ENCODE measurements at regions not wholly inside any gene's neighbourhood (a gene's known extent, or its start where the extent isn't known, plus 50 kb on each side); places are given as distances from the start of the nearest gene placed in this dataset.

DNA sequence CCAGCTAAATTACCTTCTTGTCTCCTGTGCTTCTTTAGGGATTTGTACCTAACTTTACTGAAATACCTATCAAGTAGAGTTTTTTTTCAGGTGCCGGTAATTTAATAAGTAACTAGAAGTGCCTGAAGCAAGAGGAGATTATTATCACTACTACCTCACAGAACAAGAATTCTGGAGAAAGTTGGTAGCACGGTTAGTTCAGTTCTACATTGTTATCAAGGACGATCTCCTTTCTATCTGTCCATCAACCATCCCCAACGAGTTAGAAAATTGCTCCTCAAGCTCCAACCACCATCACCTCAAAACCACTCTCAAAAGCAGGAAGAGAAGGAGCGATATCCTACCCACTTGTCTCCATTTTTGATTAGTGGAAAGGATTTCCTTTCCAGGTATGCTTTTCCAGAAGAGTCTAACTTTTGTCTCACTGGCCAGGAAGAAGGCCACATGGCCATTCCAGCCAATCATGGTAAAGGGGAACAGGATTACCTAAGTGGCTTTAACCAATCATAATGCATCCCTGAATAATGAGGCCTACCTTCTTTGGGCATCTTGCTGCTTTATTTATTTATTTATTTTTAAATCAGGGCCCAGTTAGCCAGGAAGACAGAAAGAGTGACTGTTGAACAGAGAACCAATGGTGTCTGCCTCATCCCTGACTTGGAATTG, 265.2 kb downstream of the SNX13 start:
- no peak overlapping the region for H3K4me3 Mint-ChIP-seq
- no peaks in the 10 kb centered on the region for H3K36me3 Mint-ChIP-seq (ENCODE audit: low read depth)
- intact Hi-C loops (cut with micrococcal nuclease), result no loop called here
- no peaks in the 10 kb centered on the region for H3K9me3 Mint-ChIP-seq
- no peak overlapping the region for H3K27ac Mint-ChIP-seq
- no peaks in the 10 kb centered on the region for H3K4me1 Mint-ChIP-seq (ENCODE audit: low read depth)
- no peak for DNase-seq (ENCODE audit: low spot score)
- peaks cover 5% of the 10 kb centered on the region for H3K27me3 Mint-ChIP-seq (ENCODE audit: insufficient read depth)

DNA sequence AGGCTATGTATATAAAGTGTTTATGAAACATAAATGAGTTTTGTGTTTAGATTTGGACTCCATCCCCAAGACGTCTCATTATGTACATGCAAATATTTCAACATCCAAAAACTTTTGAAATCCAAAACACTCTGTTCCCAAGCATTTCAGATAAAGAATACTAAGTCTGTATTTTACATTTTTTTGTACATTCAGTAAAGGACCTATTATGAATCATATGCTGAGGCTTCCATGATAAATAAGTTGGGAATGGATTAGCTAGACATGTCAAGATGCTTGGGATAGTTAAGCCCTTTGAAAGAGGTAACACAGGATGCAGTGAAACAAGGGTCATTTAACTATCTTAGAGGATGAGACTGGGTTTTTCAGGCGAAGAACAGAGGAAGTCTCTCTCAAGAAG, 262.9 kb downstream of the SNX13 start:
- intact Hi-C loops (cut with micrococcal nuclease), result no loop called here
- Mint-ChIP-seq H3K9me3 (no peaks in the 10 kb centered on the region), H3K27ac (no peak overlapping the region), H3K4me3 (no peak overlapping the region), H3K36me3 (ENCODE audit: low read depth) (no peaks in the 10 kb centered on the region), H3K4me1 (ENCODE audit: low read depth) (no peaks in the 10 kb centered on the region), H3K27me3 (ENCODE audit: insufficient read depth) (peaks cover 5% of the 10 kb centered on the region)
- no peak for DNase-seq (ENCODE audit: low spot score)

DNA sequence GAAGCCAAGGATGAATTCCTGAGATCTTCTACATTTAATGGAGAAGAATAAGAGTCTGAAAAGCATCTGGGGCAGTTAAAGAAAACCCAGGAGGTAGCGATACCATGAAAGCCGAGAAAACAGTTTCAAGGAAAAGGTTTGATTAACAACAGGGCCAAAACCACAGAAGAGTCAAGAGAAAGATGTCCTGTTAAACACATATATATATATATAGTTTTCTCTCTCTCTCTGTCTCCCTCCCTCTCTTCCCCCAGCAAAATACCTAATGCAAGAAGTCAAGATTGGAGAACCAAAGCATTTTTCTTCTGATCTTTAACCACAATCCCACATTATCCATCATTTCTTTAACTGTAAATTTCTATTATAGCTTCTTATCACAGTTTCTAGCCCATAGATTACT, 261.4 kb downstream of the SNX13 start:
- no peak for DNase-seq (ENCODE audit: low spot score)
- Mint-ChIP-seq H3K27me3 (ENCODE audit: insufficient read depth) (peaks cover 5% of the 10 kb centered on the region), H3K4me1 (ENCODE audit: low read depth) (no peaks in the 10 kb centered on the region), H3K9me3 (no peaks in the 10 kb centered on the region), H3K36me3 (ENCODE audit: low read depth) (no peaks in the 10 kb centered on the region), H3K27ac (no peak overlapping the region), H3K4me3 (no peak overlapping the region)
- intact Hi-C loops (cut with micrococcal nuclease), result no loop called here

DNA sequence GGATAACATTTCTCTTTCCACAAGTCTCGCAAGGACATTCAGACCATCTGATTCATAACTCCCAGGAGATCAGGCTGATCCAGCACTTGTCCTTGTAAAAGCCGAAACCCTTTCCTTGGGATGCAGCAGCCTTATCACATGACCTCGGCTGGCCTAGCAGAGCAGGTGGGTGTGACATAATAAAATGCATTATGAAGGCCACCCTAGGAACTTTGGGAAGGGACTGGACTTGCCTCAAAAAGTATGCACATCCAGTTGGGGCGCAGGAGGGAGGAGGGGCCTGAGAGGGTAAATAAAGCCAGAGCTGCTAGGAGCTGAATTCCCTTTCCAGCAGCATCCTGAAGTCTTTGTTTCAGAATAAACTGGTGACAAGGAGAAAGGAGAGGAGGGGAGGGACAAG, 260.8 kb downstream of the SNX13 start:
- H3K36me3 Mint-ChIP-seq (ENCODE audit: low read depth), result no peaks in the 10 kb centered on the region
- H3K4me1 Mint-ChIP-seq (ENCODE audit: low read depth), result no peaks in the 10 kb centered on the region
- H3K9me3 Mint-ChIP-seq, result no peaks in the 10 kb centered on the region
- no peak overlapping the region for H3K27ac Mint-ChIP-seq
- H3K4me3 Mint-ChIP-seq, result no peak overlapping the region
- intact Hi-C loops (cut with micrococcal nuclease), result no loop called here
- peaks cover 5% of the 10 kb centered on the region for H3K27me3 Mint-ChIP-seq (ENCODE audit: insufficient read depth)
- no peak for DNase-seq (ENCODE audit: low spot score)

DNA sequence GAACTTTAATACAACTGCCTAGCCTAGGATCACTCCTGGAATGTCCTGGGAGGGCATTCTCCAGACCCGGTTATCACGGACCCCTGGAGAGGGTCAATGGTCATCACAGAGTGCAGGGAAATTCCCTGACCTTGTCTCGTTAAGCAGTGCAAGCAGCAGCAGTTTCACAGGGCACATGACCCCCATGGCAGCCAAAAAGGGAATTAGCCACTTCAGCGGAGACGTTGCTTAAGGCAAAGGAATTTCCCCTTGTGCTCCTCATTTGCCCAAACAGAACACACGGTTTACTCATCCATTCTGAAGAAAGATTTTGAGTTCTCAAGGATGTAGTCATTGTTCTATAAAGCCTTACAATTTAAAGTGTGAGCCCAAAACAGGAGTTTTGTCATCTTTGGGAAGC, 260.3 kb downstream of the SNX13 start:
- Mint-ChIP-seq H3K36me3 (ENCODE audit: low read depth) (no peaks in the 10 kb centered on the region), H3K9me3 (no peaks in the 10 kb centered on the region), H3K4me1 (ENCODE audit: low read depth) (no peaks in the 10 kb centered on the region), H3K4me3 (no peak overlapping the region), H3K27ac (no peak overlapping the region), H3K27me3 (ENCODE audit: insufficient read depth) (peaks cover 3% of the 10 kb centered on the region)
- DNase-seq (ENCODE audit: low spot score), result no peak
- intact Hi-C loops (cut with micrococcal nuclease), result loop anchor here (2.0 kb wide), 2 partner anchors 987 to 1373 kb away; no protein-coding TSS in a partner anchor

DNA sequence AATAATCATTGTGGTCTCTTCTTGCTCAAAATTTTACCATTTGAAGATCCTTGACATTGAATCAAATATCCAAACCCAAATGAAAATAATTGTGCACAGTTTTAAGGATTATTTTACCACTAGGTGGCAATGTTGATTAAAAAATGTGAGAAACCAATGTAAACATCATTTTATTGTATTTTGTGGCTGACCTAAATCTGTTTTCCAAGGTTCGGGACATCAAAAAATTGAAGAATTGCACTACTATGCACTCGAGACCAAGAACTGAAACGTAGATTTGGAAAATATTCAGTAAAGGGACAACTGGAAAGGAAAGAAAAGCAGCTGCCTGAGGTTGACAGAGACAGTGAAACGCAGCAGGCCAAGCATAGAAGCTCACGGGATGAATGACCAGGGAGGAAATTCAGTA, 259.3 kb downstream of the SNX13 start:
- H3K27ac Mint-ChIP-seq, result no peak overlapping the region
- H3K27me3 Mint-ChIP-seq (ENCODE audit: insufficient read depth), result peaks cover 3% of the 10 kb centered on the region
- no peaks in the 10 kb centered on the region for H3K9me3 Mint-ChIP-seq
- no peaks in the 10 kb centered on the region for H3K36me3 Mint-ChIP-seq (ENCODE audit: low read depth)
- DNase-seq (ENCODE audit: low spot score), result no peak
- H3K4me3 Mint-ChIP-seq, result no peak overlapping the region
- intact Hi-C loops (cut with micrococcal nuclease), result loop anchor here (1.0 to 2.0 kb wide), 6 partner anchors 90 to 1372 kb away; no protein-coding TSS in a partner anchor
- no peaks in the 10 kb centered on the region for H3K4me1 Mint-ChIP-seq (ENCODE audit: low read depth)

DNA sequence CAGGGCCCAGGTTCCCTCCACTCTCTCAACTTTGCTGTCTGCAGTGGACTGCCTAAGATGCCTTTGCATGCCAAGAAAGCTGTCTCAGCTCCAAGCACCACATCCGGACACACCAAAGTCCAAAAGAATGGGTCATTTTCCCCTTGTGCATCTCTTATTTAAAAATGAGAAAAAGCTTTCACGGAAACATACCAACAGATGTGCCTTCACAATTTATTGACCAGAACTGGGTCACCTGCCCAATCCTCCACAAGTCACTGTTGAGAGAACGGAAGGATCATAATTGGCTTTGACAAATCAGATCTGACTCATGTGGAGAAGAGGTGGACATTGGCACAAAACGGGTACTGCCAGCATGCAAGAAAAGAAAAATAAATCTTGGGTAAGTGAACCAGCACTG, 258.3 kb downstream of the SNX13 start:
- Mint-ChIP-seq H3K27me3 (ENCODE audit: insufficient read depth) (peaks cover 3% of the 10 kb centered on the region), H3K9me3 (no peaks in the 10 kb centered on the region), H3K4me1 (ENCODE audit: low read depth) (no peaks in the 10 kb centered on the region), H3K36me3 (ENCODE audit: low read depth) (no peaks in the 10 kb centered on the region), H3K27ac (no peak overlapping the region), H3K4me3 (no peak overlapping the region)
- intact Hi-C loops (cut with micrococcal nuclease), result loop anchor here (1.0 to 2.0 kb wide), 6 partner anchors 89 to 1371 kb away; no protein-coding TSS in a partner anchor
- DNase-seq (ENCODE audit: low spot score), result no peak

DNA sequence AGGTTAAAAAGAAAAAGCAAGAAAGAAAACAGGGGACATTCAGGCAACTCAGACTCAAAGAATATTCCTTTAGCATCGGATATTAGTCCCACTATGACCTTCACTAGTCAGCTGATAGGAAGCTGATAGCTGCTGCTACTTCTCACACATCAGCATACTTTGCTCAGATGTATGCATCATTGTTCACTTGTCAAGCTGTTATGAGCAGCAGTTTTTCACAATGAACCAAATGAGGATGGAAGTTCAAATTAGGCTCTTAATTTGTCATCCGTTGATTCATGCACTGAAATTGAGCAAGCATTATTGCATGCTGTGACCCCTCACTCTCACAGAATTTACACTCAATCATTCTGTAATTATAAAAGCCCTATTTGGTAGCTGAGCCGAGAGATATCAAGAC, 257.7 kb downstream of the SNX13 start:
- no peak for DNase-seq (ENCODE audit: low spot score)
- intact Hi-C loops (cut with micrococcal nuclease), result no loop called here
- Mint-ChIP-seq H3K27me3 (ENCODE audit: insufficient read depth) (peaks cover 3% of the 10 kb centered on the region), H3K4me1 (ENCODE audit: low read depth) (no peaks in the 10 kb centered on the region), H3K36me3 (ENCODE audit: low read depth) (no peaks in the 10 kb centered on the region), H3K27ac (no peak overlapping the region), H3K9me3 (no peaks in the 10 kb centered on the region), H3K4me3 (no peak overlapping the region)

DNA sequence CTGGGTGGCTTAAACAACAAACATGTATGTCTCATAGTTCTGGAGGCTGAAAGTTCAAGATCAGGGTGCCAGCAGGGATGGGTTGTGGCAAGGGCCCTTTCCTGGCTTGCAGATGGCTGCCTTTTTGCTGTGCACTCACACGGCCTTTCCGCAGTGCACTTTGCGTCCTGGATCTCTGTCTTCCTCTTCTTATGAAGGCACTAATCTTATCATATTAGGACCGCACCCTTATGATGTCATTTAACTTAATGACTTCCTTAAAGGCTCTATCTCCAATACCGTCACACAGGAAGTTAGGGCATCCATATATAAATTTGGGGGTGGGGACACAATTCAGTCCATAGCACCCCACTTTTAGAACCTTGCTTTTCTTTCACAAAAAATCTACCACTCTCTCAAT, 255.2 kb downstream of the SNX13 start:
- Mint-ChIP-seq H3K27me3 (ENCODE audit: insufficient read depth) (peaks cover 2% of the 10 kb centered on the region), H3K36me3 (ENCODE audit: low read depth) (no peaks in the 10 kb centered on the region), H3K9me3 (no peaks in the 10 kb centered on the region), H3K4me1 (ENCODE audit: low read depth) (no peaks in the 10 kb centered on the region), H3K27ac (no peak overlapping the region), H3K4me3 (no peak overlapping the region)
- DNase-seq (ENCODE audit: low spot score), result no peak
- intact Hi-C loops (cut with micrococcal nuclease), result no loop called here

DNA sequence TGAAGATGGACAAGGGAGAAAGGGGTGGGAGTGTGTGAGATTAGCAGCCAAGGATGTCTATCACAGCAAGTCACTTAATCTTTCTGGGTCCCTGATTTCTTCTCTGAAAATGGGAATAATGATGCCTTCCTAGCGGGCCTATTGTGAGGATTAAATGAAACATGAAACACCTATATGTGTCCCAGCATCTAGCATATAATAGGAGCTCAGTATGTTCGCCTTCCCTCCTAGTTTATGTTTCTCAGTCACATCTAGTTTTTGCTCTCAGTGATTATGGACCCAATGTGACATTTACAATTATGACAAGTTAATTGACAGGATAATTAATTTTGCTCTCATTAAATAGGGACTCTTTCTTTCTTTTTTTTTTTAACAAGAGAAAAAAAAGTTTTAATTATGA, 252.9 kb downstream of the SNX13 start:
- Mint-ChIP-seq H3K4me3 (no peak overlapping the region), H3K36me3 (ENCODE audit: low read depth) (no peaks in the 10 kb centered on the region), H3K4me1 (ENCODE audit: low read depth) (no peaks in the 10 kb centered on the region), H3K9me3 (no peaks in the 10 kb centered on the region), H3K27me3 (ENCODE audit: insufficient read depth) (peaks cover 2% of the 10 kb centered on the region), H3K27ac (no peak overlapping the region)
- no peak for DNase-seq (ENCODE audit: low spot score)
- intact Hi-C loops (cut with micrococcal nuclease), result no loop called here

DNA sequence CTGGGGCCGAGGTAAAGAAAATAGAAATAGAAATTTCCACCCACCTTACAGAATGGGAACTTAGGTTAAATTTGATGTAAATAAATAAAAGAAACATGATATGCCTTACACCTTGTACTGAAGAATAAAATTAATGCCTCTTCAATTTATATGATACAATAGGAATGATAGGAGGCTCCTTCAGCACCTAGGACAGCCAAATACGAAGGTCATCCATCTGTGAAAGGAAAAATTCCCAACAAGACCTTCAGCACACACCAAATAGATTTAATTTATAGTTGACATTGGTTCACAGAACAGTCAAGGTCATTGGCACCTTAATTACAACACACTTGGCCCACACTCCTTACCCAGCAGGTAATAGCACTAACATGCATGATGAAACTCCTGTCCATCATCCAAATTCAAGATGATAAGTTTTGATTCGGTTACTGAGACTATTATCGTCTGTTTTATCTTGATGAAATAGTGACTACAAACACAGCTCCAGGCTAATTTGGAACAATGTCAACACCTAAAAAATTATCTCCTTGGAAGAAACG, 250.9 kb downstream of the SNX13 start:
- Mint-ChIP-seq H3K27me3 (ENCODE audit: insufficient read depth) (peaks cover 2% of the 10 kb centered on the region), H3K9me3 (no peaks in the 10 kb centered on the region), H3K36me3 (ENCODE audit: low read depth) (no peaks in the 10 kb centered on the region), H3K4me1 (ENCODE audit: low read depth) (no peaks in the 10 kb centered on the region), H3K27ac (no peak overlapping the region), H3K4me3 (no peak overlapping the region)
- no peak for DNase-seq (ENCODE audit: low spot score)
- intact Hi-C loops (cut with micrococcal nuclease), result no loop called here

DNA sequence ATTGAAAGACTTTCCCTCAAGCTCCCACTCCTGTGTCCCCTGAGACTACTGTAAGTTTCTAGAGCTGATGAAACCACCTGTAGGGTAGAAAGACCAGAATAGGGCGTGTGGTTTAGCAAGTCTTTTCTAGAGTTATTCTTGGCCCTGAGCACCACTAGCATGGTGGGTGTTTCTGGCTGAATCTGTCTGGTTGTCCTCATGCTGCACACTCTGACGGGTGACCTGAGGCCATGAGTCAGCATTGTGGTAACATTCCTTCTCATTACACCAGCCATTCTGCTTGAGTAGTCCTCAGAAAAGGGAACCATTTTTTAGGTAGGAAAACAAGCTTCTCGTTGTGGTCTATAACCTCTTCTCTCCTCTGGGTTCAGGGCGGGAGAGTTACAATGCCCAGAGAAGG, 250.3 kb downstream of the SNX13 start:
- DNase-seq (ENCODE audit: low spot score), result no peak
- H3K9me3 Mint-ChIP-seq, result no peaks in the 10 kb centered on the region
- H3K4me3 Mint-ChIP-seq, result no peak overlapping the region
- H3K4me1 Mint-ChIP-seq (ENCODE audit: low read depth), result no peaks in the 10 kb centered on the region
- H3K36me3 Mint-ChIP-seq (ENCODE audit: low read depth), result no peaks in the 10 kb centered on the region
- H3K27ac Mint-ChIP-seq, result no peak overlapping the region
- peaks cover 2% of the 10 kb centered on the region for H3K27me3 Mint-ChIP-seq (ENCODE audit: insufficient read depth)
- intact Hi-C loops (cut with micrococcal nuclease), result no loop called here

DNA sequence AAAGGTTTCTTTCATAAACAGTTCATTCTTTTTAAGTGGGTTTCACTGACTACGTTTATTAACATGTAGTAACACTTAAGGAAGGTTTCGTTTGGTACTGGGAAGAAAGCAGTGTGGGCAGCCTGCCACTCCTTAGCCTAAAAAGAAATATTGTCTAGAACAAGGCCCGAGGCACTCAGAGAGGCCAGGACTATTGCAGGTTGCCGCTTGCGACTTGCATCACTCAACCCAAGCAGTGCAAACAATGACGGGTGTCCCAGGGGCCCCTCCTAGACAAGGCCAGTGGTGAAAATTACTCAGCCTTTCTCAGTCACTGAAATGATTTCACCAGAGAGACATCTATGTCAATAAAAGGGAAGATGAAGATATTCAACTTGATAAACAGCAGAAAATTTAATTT, 243.9 kb downstream of the SNX13 start:
- H3K4me3 Mint-ChIP-seq, result no peak overlapping the region
- no peaks in the 10 kb centered on the region for H3K27me3 Mint-ChIP-seq (ENCODE audit: insufficient read depth)
- peaks cover 24% of the 10 kb centered on the region for H3K9me3 Mint-ChIP-seq
- intact Hi-C loops (cut with micrococcal nuclease), result no loop called here
- DNase-seq (ENCODE audit: low spot score), result no peak
- no peak overlapping the region for H3K27ac Mint-ChIP-seq
- no peaks in the 10 kb centered on the region for H3K4me1 Mint-ChIP-seq (ENCODE audit: low read depth)
- H3K36me3 Mint-ChIP-seq (ENCODE audit: low read depth), result peaks cover 1% of the 10 kb centered on the region

Measured in activated T-helper 1 cell treated with anti-CD3 and anti-CD28 coated beads, Interleukin-12 subunit alpha, Interleukin-12 subunit beta, Interleukin-2, Interleukin-4 antibody, amounts not matched to agents 30 ng/mL and 10 ng/mL and 1 ng/mL, durations not matched to agents 14 hours and 24 hours and 36 hours (primary cell).